T-helper 1 cell treated with Interleukin-12 subunit alpha and Interleukin-12 subunit beta and Interleukin-4 antibody, amounts not matched to agents 30 ng/mL and 1 ng/mL, for 36 hours (primary cell): ENCODE measurements at regions not wholly inside any gene's neighbourhood (a gene's known extent, or its start where the extent isn't known, plus 50 kb on each side); places are given as distances from the start of the nearest gene placed in this dataset.
"Not testable (repeated sequence)": the region's sequence is repeated elsewhere in the genome, so short reads cannot be mapped to it uniquely, and the experiment has no call there.

Source experiments
- intact Hi-C: fragments of 100-400 bp; cut with micrococcal nuclease; formaldehyde crosslinking; loops from one replicate; pipeline ENCODE4 v1.15.1; 2024

DNA sequence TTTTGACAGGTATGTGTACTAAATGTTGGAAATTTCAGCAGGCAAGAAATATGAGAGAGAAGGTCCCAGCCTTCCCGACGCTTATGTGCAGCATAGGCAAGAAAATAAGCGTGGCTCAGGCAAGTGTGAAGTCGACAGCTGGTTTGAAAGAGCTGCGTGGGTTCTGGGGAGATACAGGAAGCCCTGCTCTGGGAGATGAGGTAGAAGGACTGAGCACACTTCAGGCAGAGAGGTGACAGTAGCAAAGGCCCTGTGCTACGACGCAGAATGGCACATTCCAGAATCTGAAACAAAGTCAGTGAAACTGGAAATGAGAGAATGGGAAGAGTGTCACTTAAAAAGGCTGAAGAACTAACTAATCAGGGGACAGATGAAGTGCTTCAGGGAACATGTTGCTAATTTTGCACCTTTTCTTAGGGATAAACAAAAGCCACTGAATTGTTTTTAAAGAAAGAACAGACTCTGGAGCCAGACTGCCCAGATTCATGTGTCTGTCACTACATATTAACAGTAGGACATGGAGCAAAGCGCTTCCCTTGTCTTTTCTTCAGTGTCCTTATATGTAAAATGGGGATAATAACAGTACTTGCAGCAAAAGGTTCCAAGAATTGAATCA, 160.1 kb downstream of the SPRY2 start:
- intact Hi-C loops, result no loop called here

GRCh38 chr13:80177327-80177726, 163.6 kb downstream of the SPRY2 start:
- intact Hi-C loops, result no loop called here

DNA sequence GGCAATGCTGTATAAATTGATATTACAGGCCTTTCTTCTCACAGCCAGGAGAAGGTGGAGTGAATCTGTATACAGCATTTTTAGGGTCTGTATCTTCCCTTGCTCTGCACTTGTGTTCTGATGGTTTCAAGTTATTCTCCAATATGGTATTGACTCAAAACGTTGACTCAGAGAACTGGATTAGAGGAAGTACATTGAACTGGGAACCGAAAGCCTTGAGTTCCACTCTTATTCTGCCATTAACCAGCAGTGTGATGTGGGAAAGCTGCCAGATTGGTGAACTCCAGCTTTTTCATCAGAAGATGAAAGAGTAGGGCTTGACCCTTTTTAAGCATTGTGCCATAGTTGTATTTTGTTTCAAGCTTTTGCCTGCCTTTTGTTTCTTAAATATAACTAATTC, 167.7 kb downstream of the SPRY2 start:
- intact Hi-C loops, result no loop called here

- intact Hi-C loops, result no loop called here
Observed at GRCh38 chr13:80171096-80171495, 169.8 kb downstream of the SPRY2 start.

DNA sequence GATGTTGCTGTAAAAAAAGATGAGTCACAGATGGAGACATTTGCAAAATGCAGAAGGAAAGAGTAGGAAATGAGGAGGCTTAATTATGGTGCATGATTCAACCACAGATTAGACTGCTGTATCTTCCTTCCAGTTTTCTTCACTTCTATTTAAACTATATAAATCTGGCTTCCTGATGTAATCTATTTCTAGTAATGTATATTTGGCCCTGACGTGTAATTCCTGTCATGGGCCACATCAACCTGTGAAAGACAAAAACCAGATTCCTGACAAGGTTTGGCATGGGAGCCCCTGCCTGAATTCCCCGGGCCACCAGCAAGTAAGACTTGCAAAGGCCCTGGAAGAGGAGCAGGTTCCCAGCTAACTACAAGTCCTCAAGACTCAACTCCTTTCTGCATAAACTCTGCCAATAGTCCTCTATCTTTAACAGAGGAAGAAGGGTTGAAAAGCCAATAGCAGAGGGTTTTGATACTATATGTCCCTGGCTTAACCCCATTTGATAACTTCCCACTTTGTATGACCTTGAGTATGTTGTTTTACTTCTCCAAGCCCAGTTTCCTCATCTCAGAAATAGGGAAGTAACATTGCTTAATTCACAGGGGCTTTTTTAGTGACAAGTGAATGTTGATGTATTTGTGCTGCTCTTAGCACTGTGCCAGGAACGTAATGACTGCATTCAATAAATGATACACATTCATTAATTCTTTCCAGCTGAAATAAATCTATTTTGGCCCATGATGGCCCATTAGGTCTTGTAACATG, 172.7 kb downstream of the SPRY2 start:
- intact Hi-C loops, result no loop called here

DNA sequence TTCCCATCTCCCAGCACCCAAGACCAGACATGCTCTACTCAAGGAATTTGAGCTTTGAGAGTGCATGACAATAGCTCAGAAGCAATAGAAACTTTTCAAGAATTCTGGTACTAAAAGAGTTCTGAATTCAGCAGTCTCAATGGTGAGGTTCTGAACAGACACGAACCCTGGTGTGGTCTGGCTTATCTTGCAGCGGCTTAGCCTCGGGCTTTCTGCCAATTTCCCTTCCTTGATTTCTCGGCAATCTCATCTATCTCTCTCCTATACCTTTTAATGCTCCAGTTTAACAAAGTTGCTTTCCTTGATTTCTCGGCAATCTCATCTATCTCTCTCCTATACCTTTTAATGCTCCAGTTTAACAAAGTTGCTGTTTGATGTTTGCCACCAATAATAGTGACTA, 174.6 kb downstream of the SPRY2 start:
- intact Hi-C loops, result no loop called here

- intact Hi-C loops, result no loop called here
Observed at GRCh38 chr13:80164462-80164861, 176.5 kb downstream of the SPRY2 start.

DNA sequence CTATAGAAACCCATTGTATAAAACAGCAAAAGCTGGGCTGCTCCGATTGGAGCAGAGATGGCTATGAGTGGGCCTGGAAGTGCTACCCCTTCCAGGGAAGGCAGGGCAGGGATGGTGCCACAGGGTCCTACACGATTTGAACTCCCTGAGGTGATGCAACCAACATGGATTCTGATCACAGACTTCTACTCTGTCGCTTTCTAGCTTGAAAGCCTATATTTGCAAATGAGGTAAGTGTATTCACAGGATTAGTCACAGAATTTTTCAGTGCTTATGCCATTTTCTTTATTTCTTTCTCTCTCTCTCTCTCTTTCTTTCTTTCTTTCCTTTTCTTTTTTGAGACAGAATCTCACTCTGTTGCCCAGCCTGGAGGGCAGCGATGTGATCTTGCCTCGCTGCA, 179.0 kb downstream of the SPRY2 start:
- intact Hi-C loops, result no loop called here

DNA sequence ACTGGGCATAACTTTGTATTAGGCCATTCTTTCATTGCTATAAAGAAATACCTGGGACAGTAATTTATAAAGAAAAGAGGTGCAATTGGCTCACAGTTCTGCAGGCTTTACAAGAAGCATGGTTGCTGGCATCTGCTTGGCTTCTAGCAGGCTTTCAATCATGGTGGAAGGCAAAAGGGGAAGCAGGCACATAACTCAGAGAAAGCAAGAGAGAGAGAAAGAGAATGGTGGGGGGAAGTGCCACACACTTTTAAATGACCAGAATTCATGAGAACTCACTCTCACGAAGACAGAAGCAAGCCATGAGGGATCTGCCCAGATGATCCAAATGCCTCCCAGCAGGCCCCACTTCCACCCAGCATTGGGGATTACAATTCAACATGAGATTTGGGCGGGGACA, 179.7 kb downstream of the SPRY2 start:
- intact Hi-C loops, result no loop called here

DNA sequence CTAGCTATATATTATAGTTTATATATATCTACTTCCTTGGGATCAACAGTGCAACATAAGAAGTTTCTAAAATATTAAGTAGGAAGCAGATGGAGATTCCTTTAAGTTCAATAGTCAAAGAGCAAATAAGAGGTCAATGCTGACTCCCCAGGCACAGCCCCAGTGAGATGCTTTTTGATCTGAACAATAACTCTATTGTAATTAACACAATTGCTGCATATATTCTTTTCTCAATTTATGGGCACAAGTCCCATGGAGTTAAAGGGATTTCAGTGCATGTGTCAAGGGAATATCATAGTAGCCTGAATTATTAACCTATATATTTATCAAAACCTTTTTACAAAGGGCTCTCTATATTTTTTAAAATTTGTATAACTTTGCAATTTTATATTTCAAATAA, 180.8 kb downstream of the SPRY2 start:
- intact Hi-C loops, result no loop called here

DNA sequence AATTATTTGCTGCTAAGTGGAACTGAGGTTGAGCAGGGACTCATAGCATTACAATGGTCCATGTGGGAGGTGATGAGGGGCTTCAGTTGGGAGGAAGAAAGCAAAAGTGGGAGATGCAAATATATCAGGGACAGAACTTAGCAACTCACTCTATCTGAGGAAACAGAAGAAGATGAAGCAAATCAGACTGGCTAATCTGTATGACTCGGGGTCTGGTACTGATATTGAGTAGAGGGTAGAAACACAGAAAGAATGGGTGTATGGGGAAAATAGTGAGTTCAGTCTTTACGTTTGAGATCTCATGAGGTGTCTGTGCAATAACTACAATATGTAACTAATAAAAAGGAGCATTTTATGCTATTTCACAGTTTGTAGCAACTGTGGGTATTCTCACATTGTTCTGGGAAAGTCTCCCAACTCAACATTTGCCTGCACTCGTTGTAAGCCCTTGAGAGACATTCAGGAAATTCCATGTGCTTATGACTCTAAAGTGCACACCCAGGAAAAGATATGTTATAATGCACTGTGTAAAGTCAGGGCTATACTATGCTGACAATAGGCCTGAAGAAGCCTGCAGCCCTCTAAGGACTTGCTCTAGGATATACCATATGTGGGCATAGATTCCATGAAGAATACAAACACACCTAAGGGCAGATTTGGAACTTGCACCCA, 183.5 kb downstream of the SPRY2 start:
- intact Hi-C loops, result no loop called here

DNA sequence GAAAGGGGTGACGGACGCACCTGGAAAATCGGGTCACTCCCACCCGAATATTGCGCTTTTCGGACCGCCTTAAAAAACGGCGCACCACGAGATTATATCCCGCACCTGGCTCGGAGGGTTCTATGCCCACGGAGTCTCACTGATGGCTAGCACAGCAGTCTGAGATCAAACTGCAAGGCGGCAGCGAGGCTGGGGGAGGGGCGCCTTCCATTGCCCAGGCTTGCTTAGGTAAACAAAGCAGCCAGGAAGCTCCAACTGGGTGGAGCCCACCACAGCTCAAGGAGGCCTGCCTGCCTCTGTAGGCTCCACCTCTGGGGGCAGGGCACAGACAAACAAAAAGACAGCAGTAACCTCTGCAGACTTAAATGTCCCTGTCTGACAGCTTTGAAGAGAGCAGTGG, 188.8 kb downstream of the SPRY2 start:
- intact Hi-C loops, result not testable (repeated sequence)

- intact Hi-C loops, result no loop called here
Observed at GRCh38 chr13:80151016-80151415, 189.9 kb downstream of the SPRY2 start.

GRCh38 chr13:80149736-80150135, 191.2 kb downstream of the SPRY2 start:
- intact Hi-C loops, result no loop called here

- intact Hi-C loops, result no loop called here
Observed at GRCh38 chr13:80145171-80145690, 195.7 kb downstream of the SPRY2 start.

- intact Hi-C loops, result no loop called here
Observed at GRCh38 chr13:80144493-80144892, 196.4 kb downstream of the SPRY2 start.

- intact Hi-C loops, result no loop called here
Observed at GRCh38 chr13:80141123-80141849, 199.6 kb downstream of the SPRY2 start.

GRCh38 chr13:80140685-80141084, 200.2 kb downstream of the SPRY2 start:
- intact Hi-C loops, result no loop called here

DNA sequence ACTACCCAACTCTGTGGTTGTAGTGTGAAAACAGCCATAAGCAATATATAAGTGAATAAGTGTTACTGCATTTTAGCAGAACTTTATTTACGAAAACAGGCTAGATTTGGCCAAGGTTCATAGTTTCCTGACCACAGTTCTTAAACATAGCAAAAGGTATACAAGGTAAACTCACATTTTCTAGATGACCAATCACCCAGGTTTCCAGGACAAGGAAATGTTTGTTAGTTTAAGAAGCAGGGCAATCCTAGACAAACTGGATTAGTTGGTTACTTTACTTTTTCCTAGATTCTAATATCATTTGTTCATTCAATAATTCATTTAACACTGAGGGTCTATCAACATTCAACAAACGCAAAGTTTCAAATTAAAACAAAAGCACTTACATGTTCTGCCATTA, 201.7 kb downstream of the SPRY2 start:
- intact Hi-C loops, result no loop called here

DNA sequence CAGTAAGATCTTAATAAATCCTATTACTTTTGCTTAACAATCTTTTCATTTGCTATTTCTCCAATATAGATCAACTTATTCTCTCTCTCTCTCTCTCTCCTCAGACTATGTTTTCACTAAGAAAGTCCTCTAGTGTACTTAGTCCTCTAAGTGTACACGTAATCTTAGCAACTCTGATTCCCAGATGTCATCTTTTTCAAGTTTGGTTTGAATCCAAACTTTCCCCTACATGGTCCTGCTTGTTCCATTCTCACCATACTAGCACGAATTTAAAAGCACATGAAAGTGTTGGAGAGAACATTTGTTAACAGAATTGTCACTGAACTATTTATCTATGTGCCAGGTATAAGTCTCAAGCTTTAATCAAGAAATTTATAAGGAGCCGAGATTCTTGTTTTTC, 202.9 kb downstream of the SPRY2 start:
- intact Hi-C loops, result no loop called here

- intact Hi-C loops, result no loop called here
Observed at GRCh38 chr13:80134346-80134745, 206.6 kb downstream of the SPRY2 start.
